Mucosa of rectum (tissue), 2 donors: ENCODE measurements at regions not wholly inside any gene's neighbourhood (a gene's known extent, or its start where the extent isn't known, plus 50 kb on each side); places are given as distances from the start of the nearest gene placed in this dataset.

Experiments used
- H3K27ac ChIP-seq, 2 donors: one replicate each; pipeline ENCODE4 v1.7.0; 2013; ENCODE audit warnings: inconsistent platforms in 2 of 2, low read depth in 2 of 2, low read length in 2 of 2
- H3K27me3 ChIP-seq, 2 donors: one replicate each; pipeline ENCODE4 v1.7.0; 2013; ENCODE audit warnings: low read length in 2 of 2; ENCODE audit not compliant: control insufficient read depth in 2 of 2, insufficient read depth in 2 of 2
- H3K36me3 ChIP-seq, 2 donors: one replicate each; pipeline ENCODE4 v1.7.0; 2013; ENCODE audit warnings: low read length in 2 of 2; ENCODE audit not compliant: control insufficient read depth in 2 of 2, insufficient read depth in 2 of 2
- H3K4me1 ChIP-seq, 2 donors: one replicate each; pipeline ENCODE4 v1.7.0; 2013; ENCODE audit warnings: low read length in 2 of 2, mild to moderate bottlenecking in 1 of 2; ENCODE audit not compliant: control insufficient read depth in 2 of 2, insufficient read depth in 2 of 2
- H3K4me3 ChIP-seq, 2 donors: one replicate each; pipeline ENCODE4 v1.7.0; 2013; ENCODE audit warnings: low read length in 2 of 2
- H3K9ac ChIP-seq, 2 donors: one replicate each; pipeline ENCODE4 v1.7.0; 2013; ENCODE audit warnings: low read length in 2 of 2, low read depth in 1 of 2, mild to moderate bottlenecking in 1 of 2
- H3K9me3 ChIP-seq, 2 donors: one replicate each; pipeline ENCODE4 v1.7.0; 2013; ENCODE audit warnings: low read length in 2 of 2; ENCODE audit not compliant: control insufficient read depth in 2 of 2
- donor health status: healthy.
- donor health status: Normal muscosa, but diverticular disease.

DNA sequence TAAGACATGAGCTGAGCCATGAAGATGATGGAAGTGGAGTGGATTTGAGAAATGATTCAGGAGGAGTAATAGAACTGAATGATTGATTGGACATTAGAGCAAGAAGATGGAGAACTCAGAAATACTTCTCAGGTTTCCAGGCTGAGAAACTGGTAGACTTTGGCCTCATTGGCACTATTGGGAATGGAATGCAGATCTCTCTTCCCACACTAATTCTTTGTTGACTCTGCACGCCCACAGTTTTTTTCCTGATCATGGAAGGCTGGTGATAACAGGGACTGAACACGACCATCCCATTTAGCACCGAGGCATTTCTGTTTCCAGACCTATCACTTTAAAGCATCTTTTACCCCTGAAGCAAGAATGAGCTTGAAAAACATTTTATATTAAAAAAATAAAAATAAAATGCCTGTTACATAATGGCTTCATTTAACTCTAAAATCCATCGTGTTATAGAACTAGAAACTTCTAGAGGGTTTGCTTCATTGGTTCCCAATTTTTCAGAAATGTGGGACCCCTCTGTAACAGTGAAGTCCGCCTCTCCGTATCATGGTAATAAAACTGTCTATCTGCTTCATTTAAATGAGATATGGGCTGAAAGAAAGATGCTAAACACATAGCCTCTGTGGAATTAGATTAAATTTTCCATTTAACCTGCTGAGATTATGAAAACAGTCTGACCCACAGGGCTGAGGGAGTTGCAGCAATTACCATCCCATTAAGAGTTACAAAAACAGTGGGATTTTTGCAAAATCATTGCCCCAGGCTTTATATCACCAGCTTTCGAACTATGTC lies 562.0 kb upstream of the CFAP20DC start:
- Histone ChIP-seq H3K4me1 (no peaks in the 10 kb centered on the region), H3K9me3 (no peaks in the 10 kb centered on the region), H3K27me3 (no peaks in the 10 kb centered on the region), H3K9ac (no peak overlapping the region), H3K36me3 (no peaks in the 10 kb centered on the region), H3K4me3 (no peak overlapping the region), H3K27ac (no peak overlapping the region)

- no peaks in the 10 kb centered on the region for H3K9me3 ChIP-seq
- H3K27me3 ChIP-seq, result no peaks in the 10 kb centered on the region
- no peaks in the 10 kb centered on the region for H3K36me3 ChIP-seq
- H3K4me3 ChIP-seq, result no peak overlapping the region
- H3K4me1 ChIP-seq, result no peaks in the 10 kb centered on the region
- H3K9ac ChIP-seq, result no peak overlapping the region
- no peak overlapping the region for H3K27ac ChIP-seq
Observed at GRCh38 chr3:59609657-59610348, 560.0 kb upstream of the CFAP20DC start.

DNA sequence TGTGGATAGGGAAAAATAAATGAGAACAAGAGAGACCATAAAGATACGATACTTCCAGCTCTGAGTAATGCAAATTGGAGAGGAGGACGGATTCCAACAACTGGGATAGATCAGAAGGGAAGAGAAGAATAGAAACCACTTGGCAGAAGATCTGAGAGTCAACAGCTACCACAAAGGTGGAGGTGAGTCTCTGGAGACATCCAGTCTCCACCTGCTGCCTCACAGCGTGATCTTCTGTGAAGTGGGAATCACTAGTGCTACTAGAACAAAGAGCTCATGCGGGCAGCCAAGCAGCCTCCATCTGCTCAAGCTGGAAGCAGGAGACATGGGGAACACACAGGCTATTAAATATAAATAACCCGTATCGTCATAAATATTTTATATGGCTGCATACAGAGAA lies 558.5 kb upstream of the CFAP20DC start:
- no peaks in the 10 kb centered on the region for H3K36me3 ChIP-seq
- no peaks in the 10 kb centered on the region for H3K4me1 ChIP-seq
- no peaks in the 10 kb centered on the region for H3K9me3 ChIP-seq
- no peaks in the 10 kb centered on the region for H3K27me3 ChIP-seq
- H3K27ac ChIP-seq, result no peak overlapping the region
- H3K4me3 ChIP-seq, result no peak overlapping the region
- no peak overlapping the region for H3K9ac ChIP-seq

DNA sequence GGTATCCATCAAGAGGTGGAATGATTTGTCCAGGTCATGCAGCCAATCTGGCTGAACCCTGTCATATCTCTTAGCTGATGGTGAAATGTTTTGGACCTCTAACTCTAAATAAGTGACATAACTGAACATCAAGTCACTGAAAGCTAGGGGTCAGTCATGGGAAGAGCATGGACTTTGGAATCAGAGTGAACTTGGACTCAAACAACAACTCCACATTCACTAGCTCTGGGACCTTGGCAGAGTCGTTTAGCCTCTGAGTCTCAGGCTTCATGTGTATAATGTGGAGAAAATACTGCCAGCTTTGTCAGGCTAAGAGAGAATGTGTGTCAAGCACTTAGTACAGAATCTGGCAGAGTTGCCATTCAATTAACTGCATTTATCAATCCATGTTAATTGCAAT lies 557.8 kb upstream of the CFAP20DC start:
- Histone ChIP-seq H3K4me3 (no peak overlapping the region), H3K9me3 (no peaks in the 10 kb centered on the region), H3K4me1 (no peaks in the 10 kb centered on the region), H3K36me3 (no peaks in the 10 kb centered on the region), H3K27me3 (no peaks in the 10 kb centered on the region), H3K27ac (no peak overlapping the region), H3K9ac (no peak overlapping the region)

- Histone ChIP-seq H3K36me3 (no peaks in the 10 kb centered on the region), H3K9me3 (no peaks in the 10 kb centered on the region), H3K27ac (no peak overlapping the region)
Observed at GRCh38 chr3:59606638-59607266, 556.9 kb upstream of the CFAP20DC start.

GRCh38 chr3:59605944-59606534 lies 556.2 kb upstream of the CFAP20DC start:
- no peak overlapping the region for H3K9ac ChIP-seq
- no peaks in the 10 kb centered on the region for H3K4me1 ChIP-seq
- no peak overlapping the region for H3K27ac ChIP-seq
- H3K9me3 ChIP-seq, result no peaks in the 10 kb centered on the region
- no peak overlapping the region for H3K4me3 ChIP-seq
- H3K27me3 ChIP-seq, result no peaks in the 10 kb centered on the region
- no peaks in the 10 kb centered on the region for H3K36me3 ChIP-seq

More at GRCh38 chr3:59606638-59607266, 556.9 kb upstream of the CFAP20DC start:
- no peaks in the 10 kb centered on the region for H3K27me3 ChIP-seq
- no peaks in the 10 kb centered on the region for H3K4me1 ChIP-seq
- no peak overlapping the region for H3K9ac ChIP-seq
- H3K4me3 ChIP-seq, result no peak overlapping the region

- Histone ChIP-seq H3K4me1 (no peaks in the 10 kb centered on the region), H3K27me3 (no peaks in the 10 kb centered on the region), H3K4me3 (no peak overlapping the region), H3K9me3 (no peaks in the 10 kb centered on the region), H3K27ac (no peak overlapping the region), H3K9ac (no peak overlapping the region), H3K36me3 (no peaks in the 10 kb centered on the region)
Observed at GRCh38 chr3:59605318-59605717, 555.5 kb upstream of the CFAP20DC start.

- H3K4me1 ChIP-seq, result no peaks in the 10 kb centered on the region
- H3K27ac ChIP-seq, result no peak overlapping the region
- H3K4me3 ChIP-seq, result no peak overlapping the region
- H3K36me3 ChIP-seq, result no peaks in the 10 kb centered on the region
- H3K9ac ChIP-seq, result no peak overlapping the region
- no peaks in the 10 kb centered on the region for H3K27me3 ChIP-seq
- no peaks in the 10 kb centered on the region for H3K9me3 ChIP-seq
Observed at GRCh38 chr3:59601486-59601885, 551.7 kb upstream of the CFAP20DC start.

GRCh38 chr3:59600631-59601030 lies 550.8 kb upstream of the CFAP20DC start:
- Histone ChIP-seq H3K4me3 (no peak overlapping the region), H3K9me3 (no peaks in the 10 kb centered on the region), H3K36me3 (no peaks in the 10 kb centered on the region), H3K27ac (no peak overlapping the region), H3K4me1 (no peaks in the 10 kb centered on the region), H3K9ac (no peak overlapping the region), H3K27me3 (no peaks in the 10 kb centered on the region)

GRCh38 chr3:59596741-59597140 lies 546.9 kb upstream of the CFAP20DC start:
- Histone ChIP-seq H3K27me3 (no peaks in the 10 kb centered on the region), H3K4me1 (no peaks in the 10 kb centered on the region), H3K36me3 (no peaks in the 10 kb centered on the region), H3K4me3 (no peak overlapping the region), H3K27ac (no peak overlapping the region), H3K9ac (no peak overlapping the region), H3K9me3 (no peaks in the 10 kb centered on the region)
